Nephron (organoid): ENCODE measurements at regions not wholly inside any gene's neighbourhood (a gene's known extent, or its start where the extent isn't known, plus 50 kb on each side); places are given as distances from the start of the nearest gene placed in this dataset.

Source experiments
- H3K27ac Mint-ChIP-seq, 3 experiments: 2 replicates each; pipeline ENCODE4 v1.8.0; 2020; ENCODE audit warnings: mixed read lengths in 3 of 3, mild to moderate bottlenecking in 2 of 3, moderate library complexity in 1 of 3
- H3K27me3 Mint-ChIP-seq: 2 replicates; pipeline ENCODE4 v1.8.0; 2021; ENCODE audit warnings: low read depth, mild to moderate bottlenecking, moderate library complexity, mixed read lengths
- H3K36me3 Mint-ChIP-seq: 2 replicates; pipeline ENCODE4 v1.8.0; 2020; ENCODE audit warnings: low read depth, mixed read lengths
- H3K4me1 Mint-ChIP-seq: 2 replicates; pipeline ENCODE4 v1.8.0; 2020; ENCODE audit warnings: mixed read lengths
- H3K4me3 Mint-ChIP-seq, 3 experiments: 2 replicates each; pipeline ENCODE4 v1.8.0; 2020; ENCODE audit warnings: mild to moderate bottlenecking in 3 of 3, mixed read lengths in 3 of 3, moderate library complexity in 2 of 3
- H3K9me3 Mint-ChIP-seq: 2 replicates; pipeline ENCODE4 v1.8.0; 2020; ENCODE audit warnings: mixed read lengths
- CTCF ChIP-seq, 3 experiments: fragments of 200-600 bp; sonication (generic); IDR thresholded peaks; one replicate each; pipeline ENCODE4 v1.5.0; 2021; ENCODE audit warnings: antibody characterized with exemption in 3 of 3; ENCODE audit not compliant: unreplicated experiment in 3 of 3

- H3K27me3 Mint-ChIP-seq, result peaks cover 3% of the 10 kb centered on the region
- no peak overlapping the region for H3K27ac Mint-ChIP-seq
- H3K36me3 Mint-ChIP-seq, result no peaks in the 10 kb centered on the region
- H3K4me1 Mint-ChIP-seq, result peaks cover 21% of the 10 kb centered on the region
- TF ChIP-seq CTCF (IDR thresholded peaks at IDR 0.05; ENCODE audit: unreplicated experiment in 3 of 3), result no peak
- H3K4me3 Mint-ChIP-seq, result no peak overlapping the region
- H3K9me3 Mint-ChIP-seq, result peaks cover 26% of the 10 kb centered on the region
Observed at GRCh38 chr18:6613581-6613980, 115.9 kb upstream of the ARHGAP28 start.

- TF ChIP-seq CTCF (IDR thresholded peaks at IDR 0.05; ENCODE audit: unreplicated experiment in 3 of 3), result no peak
- Mint-ChIP-seq H3K4me1 (peaks cover 9% of the 10 kb centered on the region), H3K9me3 (peaks cover 30% of the 10 kb centered on the region), H3K36me3 (no peaks in the 10 kb centered on the region), H3K27me3 (no peaks in the 10 kb centered on the region), H3K27ac (no peak overlapping the region), H3K4me3 (no peak overlapping the region)
Observed at GRCh38 chr18:6614952-6615351, 114.6 kb upstream of the ARHGAP28 start.

GRCh38 chr18:6616981-6617380 is 112.5 kb upstream of the ARHGAP28 start:
- no peak overlapping the region for H3K4me3 Mint-ChIP-seq
- H3K36me3 Mint-ChIP-seq, result no peaks in the 10 kb centered on the region
- TF ChIP-seq CTCF (IDR thresholded peaks at IDR 0.05; ENCODE audit: unreplicated experiment in 3 of 3), result no peak
- peaks cover 26% of the 10 kb centered on the region for H3K9me3 Mint-ChIP-seq
- H3K27ac Mint-ChIP-seq, result peak overlapping the region in 1 of 3 experiments; percentile 9
- peaks cover 8% of the 10 kb centered on the region for H3K4me1 Mint-ChIP-seq
- H3K27me3 Mint-ChIP-seq, result no peaks in the 10 kb centered on the region

- TF ChIP-seq CTCF (IDR thresholded peaks at IDR 0.05; ENCODE audit: unreplicated experiment in 3 of 3), result no peak
- Mint-ChIP-seq H3K27ac (peak overlapping the region in 2 of 3 experiments; percentile 77 to 85), H3K9me3 (peaks cover 14% of the 10 kb centered on the region), H3K4me3 (no peak overlapping the region), H3K36me3 (no peaks in the 10 kb centered on the region), H3K4me1 (peaks cover 47% of the 10 kb centered on the region), H3K27me3 (no peaks in the 10 kb centered on the region)
Observed at GRCh38 chr18:6621437-6621836, 108.1 kb upstream of the ARHGAP28 start.

- TF ChIP-seq CTCF (IDR thresholded peaks at IDR 0.05; ENCODE audit: unreplicated experiment in 3 of 3), result no peak
- Mint-ChIP-seq H3K27ac (peak overlapping the region; percentile 85 to 98 (median 94)), H3K27me3 (no peaks in the 10 kb centered on the region), H3K9me3 (peaks cover 7% of the 10 kb centered on the region), H3K36me3 (no peaks in the 10 kb centered on the region), H3K4me1 (peaks cover 59% of the 10 kb centered on the region), H3K4me3 (peak overlapping the region in 1 of 3 experiments; percentile 31)
Observed at GRCh38 chr18:6623278-6623677, 106.2 kb upstream of the ARHGAP28 start.

GRCh38 chr18:6624271-6624660 is 105.2 kb upstream of the ARHGAP28 start:
- Mint-ChIP-seq H3K4me1 (peaks cover 69% of the 10 kb centered on the region), H3K4me3 (peak overlapping the region in 2 of 3 experiments; percentile 33 to 52), H3K36me3 (no peaks in the 10 kb centered on the region), H3K27me3 (no peaks in the 10 kb centered on the region), H3K9me3 (no peaks in the 10 kb centered on the region), H3K27ac (peak overlapping the region; percentile 85 to 98 (median 92))
- no peak for TF ChIP-seq CTCF (IDR thresholded peaks at IDR 0.05; ENCODE audit: unreplicated experiment in 3 of 3)
